Lung (tissue), 11 donors: ENCODE measurements at regions not wholly inside any gene's neighbourhood (a gene's known extent, or its start where the extent isn't known, plus 50 kb on each side); places are given as distances from the start of the nearest gene placed in this dataset.

Source experiments
- ATAC-seq: fragments of 200-7000 bp; cut with Tn5 transposase; one replicate; pipeline ENCODE4 v1.9.1; 2020; ENCODE audit warnings: moderate number of reproducible peaks; ENCODE audit not compliant: insufficient read depth, low FRiP score
- DNase-seq, 3 donors: peaks; one replicate each; pipeline ENCODE4 v3.0.0-alpha.2; 2013 to 2017
- H3K27ac ChIP-seq, 2 donors: one replicate each; pipeline ENCODE4 v1.5.1; 2013; ENCODE audit warnings: mild to moderate bottlenecking in 2 of 2, moderate library complexity in 2 of 2, control low read depth in 1 of 2, inconsistent platforms in 1 of 2, low read depth in 1 of 2, low read length in 1 of 2
- H3K27me3 ChIP-seq, 3 donors: one replicate each; pipeline ENCODE4 v1.5.1; 2013; ENCODE audit warnings: low read length in 2 of 3; ENCODE audit not compliant: control insufficient read depth in 3 of 3, insufficient read depth in 3 of 3
- H3K36me3 ChIP-seq, 4 donors: one replicate each; pipeline ENCODE4 v1.5.1; 2013; ENCODE audit warnings: low read length in 4 of 4, mild to moderate bottlenecking in 1 of 4, moderate library complexity in 1 of 4; ENCODE audit not compliant: control insufficient read depth in 4 of 4, insufficient read depth in 4 of 4
- H3K4me1 ChIP-seq, 5 donors: one replicate each; pipeline ENCODE4 v1.5.1; 2013; ENCODE audit warnings: low read length in 5 of 5, mild to moderate bottlenecking in 2 of 5, moderate library complexity in 1 of 5; ENCODE audit not compliant: control insufficient read depth in 5 of 5, insufficient read depth in 5 of 5
- H3K4me3 ChIP-seq: one replicate; pipeline ENCODE4 v1.5.1; 2013; ENCODE audit warnings: mild to moderate bottlenecking, control low read depth, moderate library complexity
- H3K9ac ChIP-seq, 2 donors: one replicate each; pipeline ENCODE4 v1.5.1; 2013; ENCODE audit warnings: low read length in 2 of 2, control low read depth in 1 of 2; ENCODE audit not compliant: insufficient read depth in 1 of 2
- H3K9me3 ChIP-seq, 4 donors: one replicate each; pipeline ENCODE4 v1.5.1; 2013; ENCODE audit warnings: low read length in 3 of 4, mild to moderate bottlenecking in 1 of 4, moderate library complexity in 1 of 4; ENCODE audit not compliant: control insufficient read depth in 4 of 4, insufficient read depth in 3 of 4
- WGBS, 2 donors: extraction: QIAGEN DNeasy Blood & Tissue Kit; methylation state at CpG; one replicate each; pipeline ENCODE4 v1.1.7; 2013; 5-methylcytosine and 5-hydroxymethylcytosine counted together
- TF ChIP-seq, protein P1 (sequence below): IDR thresholded peaks from 2 replicates; pipeline ENCODE4 v1.5.1; 2012; ENCODE audit warnings: mild to moderate bottlenecking; ENCODE audit errors: control extremely low read depth, extremely low read depth
- donor health status: control.
- donor health status: control.
- donor health status: Bipolar disorder and iron deficiency.
- donor health status: healthy.
- donor health status: DM: yes; HTN: yes; CAD: no.

DNA sequence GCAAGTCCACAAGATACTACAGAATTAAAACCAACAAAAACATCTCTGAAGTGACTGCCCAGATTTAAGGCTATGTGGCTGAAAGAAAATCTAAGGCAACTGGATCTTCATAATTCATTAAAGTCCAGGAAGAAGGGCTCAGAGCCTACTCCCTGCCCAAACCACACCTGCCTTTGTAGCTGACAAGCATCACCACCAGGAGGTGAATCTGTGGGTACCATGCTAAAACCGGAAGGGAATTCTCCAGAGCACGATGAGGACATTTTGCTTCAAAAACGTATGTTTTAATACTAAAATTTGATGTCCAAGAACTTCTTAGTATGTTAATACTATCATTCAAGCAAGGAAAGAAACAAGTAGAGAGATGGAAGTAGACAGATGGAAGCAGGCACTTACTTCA, 495.9 kb upstream of the NECTIN3 start:
- TF ChIP-seq, protein P1, sequence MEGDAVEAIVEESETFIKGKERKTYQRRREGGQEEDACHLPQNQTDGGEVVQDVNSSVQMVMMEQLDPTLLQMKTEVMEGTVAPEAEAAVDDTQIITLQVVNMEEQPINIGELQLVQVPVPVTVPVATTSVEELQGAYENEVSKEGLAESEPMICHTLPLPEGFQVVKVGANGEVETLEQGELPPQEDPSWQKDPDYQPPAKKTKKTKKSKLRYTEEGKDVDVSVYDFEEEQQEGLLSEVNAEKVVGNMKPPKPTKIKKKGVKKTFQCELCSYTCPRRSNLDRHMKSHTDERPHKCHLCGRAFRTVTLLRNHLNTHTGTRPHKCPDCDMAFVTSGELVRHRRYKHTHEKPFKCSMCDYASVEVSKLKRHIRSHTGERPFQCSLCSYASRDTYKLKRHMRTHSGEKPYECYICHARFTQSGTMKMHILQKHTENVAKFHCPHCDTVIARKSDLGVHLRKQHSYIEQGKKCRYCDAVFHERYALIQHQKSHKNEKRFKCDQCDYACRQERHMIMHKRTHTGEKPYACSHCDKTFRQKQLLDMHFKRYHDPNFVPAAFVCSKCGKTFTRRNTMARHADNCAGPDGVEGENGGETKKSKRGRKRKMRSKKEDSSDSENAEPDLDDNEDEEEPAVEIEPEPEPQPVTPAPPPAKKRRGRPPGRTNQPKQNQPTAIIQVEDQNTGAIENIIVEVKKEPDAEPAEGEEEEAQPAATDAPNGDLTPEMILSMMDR = no peak
- Histone ChIP-seq H3K9ac (no peak overlapping the region), H3K4me3 (no peak overlapping the region), H3K4me1 (peaks cover 0 to 2% (median 0%) of the 10 kb centered on the region in 5 donors), H3K36me3 (no peaks in the 10 kb centered on the region), H3K9me3 (no peaks in the 10 kb centered on the region), H3K27ac (no peak overlapping the region), H3K27me3 (no peaks in the 10 kb centered on the region)
- WGBS, 2 donors = 87% methylated on average over 3 of the region's 3 CpGs
- DNase-seq = no peak
- ATAC-seq = no peak

DNA sequence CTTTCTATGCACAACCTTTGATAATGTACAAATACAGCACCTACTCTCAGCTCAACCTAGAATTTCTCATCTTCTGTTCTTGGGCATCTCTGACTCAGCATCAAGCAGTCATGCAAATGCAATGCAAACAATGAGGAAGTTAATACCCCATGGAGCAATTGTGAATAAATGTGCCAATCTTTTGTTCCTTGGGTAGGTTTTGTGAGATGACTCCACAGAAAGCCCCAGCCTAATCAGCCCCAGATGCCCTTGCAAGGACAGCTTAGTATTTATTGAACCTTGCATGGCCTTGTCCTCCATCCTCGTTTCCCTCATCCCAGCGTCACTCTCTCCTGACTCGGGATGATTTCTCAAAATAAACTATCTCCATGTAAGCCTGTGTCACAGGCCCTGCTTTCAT, 494.7 kb upstream of the NECTIN3 start:
- DNase-seq (no peak), ATAC-seq (peak; percentile 37)
- Histone ChIP-seq H3K9ac (no peak overlapping the region), H3K9me3 (no peaks in the 10 kb centered on the region), H3K27ac (no peak overlapping the region), H3K27me3 (no peaks in the 10 kb centered on the region), H3K36me3 (no peaks in the 10 kb centered on the region), H3K4me1 (peaks cover 0 to 2% (median 0%) of the 10 kb centered on the region in 5 donors), H3K4me3 (no peak overlapping the region)
- TF ChIP-seq, protein P1 = no peak
- WGBS, 2 donors = 64 to 67% methylated on average over 3 of the region's 3 CpGs

DNA sequence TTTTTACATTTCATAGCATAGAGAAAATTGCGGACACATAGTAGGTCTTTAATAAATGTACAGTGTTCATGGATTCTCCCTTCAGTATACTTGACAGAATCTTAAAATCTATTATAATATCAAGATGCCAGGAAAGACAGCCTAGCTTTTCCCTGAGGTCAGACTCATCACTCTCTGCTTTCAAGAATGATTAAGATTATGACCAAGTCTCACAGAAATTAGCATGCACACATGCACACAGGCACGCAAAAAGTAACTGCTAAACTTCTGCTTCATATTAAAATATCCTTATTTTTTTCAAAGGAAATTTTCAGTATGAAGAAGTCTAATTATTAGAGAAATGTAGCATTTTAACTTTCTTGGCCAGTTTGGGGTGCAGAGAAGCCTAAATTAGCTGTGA, 493.8 kb upstream of the NECTIN3 start:
- Histone ChIP-seq H3K4me1 (peaks cover 0 to 2% (median 0%) of the 10 kb centered on the region in 5 donors), H3K36me3 (no peaks in the 10 kb centered on the region), H3K4me3 (no peak overlapping the region), H3K27me3 (no peaks in the 10 kb centered on the region), H3K9me3 (no peaks in the 10 kb centered on the region), H3K27ac (no peak overlapping the region), H3K9ac (no peak overlapping the region)
- TF ChIP-seq, protein P1 = no peak
- DNase-seq (peak in 1 of 3 donors; percentile 20), ATAC-seq (no peak)
- 67 to 68% methylated on average over 2 of the region's 2 CpGs for WGBS, 2 donors

DNA sequence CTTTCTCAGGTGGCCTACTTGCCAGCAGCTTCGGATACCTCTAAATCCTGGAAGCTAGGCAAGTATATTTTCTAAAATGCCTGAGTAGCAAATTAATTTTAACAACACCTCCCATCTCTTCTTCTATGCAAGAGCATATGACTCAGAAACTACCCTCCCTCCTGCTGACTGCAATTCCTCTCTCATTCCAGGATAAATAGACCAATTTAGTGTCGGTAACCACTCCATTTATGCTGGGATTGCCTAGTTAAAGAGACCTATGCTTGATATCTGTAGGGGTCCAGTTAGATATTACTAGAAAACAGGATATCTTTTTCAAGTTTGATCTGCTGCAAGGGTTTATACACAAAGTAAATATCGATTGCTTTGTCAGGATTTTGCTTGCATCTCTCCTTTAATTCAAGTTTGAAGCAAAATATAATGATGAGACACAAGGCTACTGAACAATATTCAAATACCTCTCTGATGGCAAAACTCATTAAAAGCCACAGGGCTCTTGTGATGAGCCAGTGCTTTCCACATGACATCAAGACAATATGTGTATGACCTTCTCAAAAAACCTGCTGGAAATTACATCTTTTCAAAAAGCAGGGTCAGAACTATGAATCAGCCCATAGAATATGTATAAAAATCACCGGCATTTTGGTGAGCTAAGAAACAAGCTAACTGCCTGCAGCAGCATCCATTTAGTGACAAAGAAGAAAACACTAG, 491.6 kb upstream of the NECTIN3 start:
- DNase-seq = no peak
- ATAC-seq = no peak
- no peaks in the 10 kb centered on the region for H3K27me3 ChIP-seq
- no peak overlapping the region for H3K4me3 ChIP-seq
- H3K9me3 ChIP-seq = no peaks in the 10 kb centered on the region
- WGBS, 2 donors = 83 to 90% methylated on average over 4 of the region's 4 CpGs
- H3K27ac ChIP-seq = no peak overlapping the region
- TF ChIP-seq, protein P1 = no peak
- H3K36me3 ChIP-seq = no peaks in the 10 kb centered on the region
- peaks cover 0 to 2% (median 0%) of the 10 kb centered on the region in 5 donors for H3K4me1 ChIP-seq
- H3K9ac ChIP-seq = no peak overlapping the region
